Activated CD4-positive, alpha-beta T cell treated with anti-CD3 and anti-CD28 coated beads, Interleukin-2, Interleukin-4, amounts not matched to agents 100 ng/mL and 50 ng/mL, durations not matched to agents 16 hours and 8 hours (primary cell): ENCODE measurements at regions not wholly inside any gene's neighbourhood (a gene's known extent, or its start where the extent isn't known, plus 50 kb on each side); places are given as distances from the start of the nearest gene placed in this dataset.

Experiments
- DNase-seq: peaks from one replicate; pipeline ENCODE4 v3.0.0-alpha.2; 2020; ENCODE audit warnings: low spot score

DNA sequence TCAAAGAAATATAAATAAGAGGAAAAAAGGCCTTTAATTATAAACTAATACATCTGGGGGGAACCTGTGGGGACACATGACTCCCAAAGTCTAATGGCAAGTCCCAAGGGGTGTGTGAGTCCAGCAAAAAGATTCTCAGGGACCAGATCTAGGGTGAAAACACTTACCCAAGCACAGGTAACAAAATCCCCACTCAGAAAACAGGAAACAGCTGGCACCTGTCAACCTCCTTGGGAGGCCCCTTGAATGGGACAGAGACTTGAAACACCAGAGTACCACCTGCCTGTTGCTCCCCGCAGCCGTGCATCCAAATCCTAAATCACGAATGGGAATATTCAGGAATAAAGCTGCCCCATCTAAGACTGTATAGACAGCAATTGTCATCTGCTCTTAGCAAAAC is 461.2 kb upstream of the CDH5 start:
- DNase-seq = no peak

GRCh38 chr16:65896448-65897153 is 469.9 kb upstream of the CDH5 start:
- DNase-seq = no peak

- DNase-seq = no peak
Observed at GRCh38 chr16:65895906-65896305, 470.6 kb upstream of the CDH5 start.

DNA sequence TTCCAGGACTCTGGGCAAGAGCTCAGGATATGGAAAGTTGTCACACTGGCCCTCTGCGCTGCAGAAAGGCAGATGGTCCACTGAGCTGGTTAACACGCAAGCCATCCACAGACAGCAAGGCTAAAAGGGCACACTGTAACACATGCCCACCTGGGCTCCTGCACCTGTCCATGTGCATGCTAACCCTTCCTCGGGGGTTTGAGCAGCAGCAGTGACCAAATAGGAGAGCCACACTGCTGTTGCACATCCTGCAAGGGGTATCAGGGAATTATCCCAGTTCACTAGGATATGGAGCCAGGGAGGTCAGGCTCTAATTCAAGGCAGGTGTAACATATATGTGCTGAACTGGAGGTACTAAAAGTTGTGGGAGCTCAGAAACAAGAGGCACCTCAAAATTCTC is 471.0 kb upstream of the CDH5 start:
- no peak for DNase-seq

DNA sequence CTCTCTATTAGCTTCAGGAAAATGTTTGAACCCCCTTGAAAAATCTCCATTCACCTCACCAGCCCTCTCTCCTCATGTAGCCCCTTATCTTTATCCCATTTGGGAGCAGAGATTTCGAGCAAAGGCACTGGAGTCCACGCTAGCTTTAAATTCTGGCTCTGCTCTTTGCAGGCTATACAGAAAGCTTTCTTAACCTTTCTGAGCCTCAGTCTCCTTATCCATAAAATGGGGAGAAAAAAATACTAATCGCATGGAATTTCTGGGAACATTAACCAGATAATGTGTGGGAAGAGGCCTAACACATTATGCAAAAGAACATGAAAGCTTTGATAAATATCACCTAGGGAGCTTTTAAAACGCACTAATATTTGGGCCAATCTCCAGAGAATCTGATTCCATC is 476.3 kb upstream of the CDH5 start:
- DNase-seq = no peak

DNA sequence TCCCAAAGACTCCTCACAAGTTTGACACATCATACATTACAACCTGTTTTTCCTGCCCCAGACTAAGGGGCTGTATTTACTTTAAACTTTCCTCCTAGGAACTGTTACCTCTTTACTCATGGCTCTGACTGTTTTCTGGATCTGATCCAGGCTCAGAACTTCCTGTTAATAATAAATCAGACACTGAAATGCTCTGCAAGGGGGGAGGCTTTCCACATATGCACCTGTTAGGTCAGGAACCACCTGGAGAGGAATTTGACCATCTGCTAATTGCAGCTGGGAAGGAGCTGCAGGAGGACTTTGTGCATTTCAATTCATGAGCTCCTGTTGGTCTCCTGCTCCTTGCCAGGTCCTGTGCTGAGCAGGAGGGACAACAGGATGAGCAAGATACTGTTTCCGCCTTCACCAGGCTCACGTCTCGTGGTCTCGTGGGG is 476.9 kb upstream of the CDH5 start:
- DNase-seq = no peak

- no peak for DNase-seq
Observed at GRCh38 chr16:65888201-65888600, 478.3 kb upstream of the CDH5 start.

- no peak for DNase-seq
Observed at GRCh38 chr16:65884018-65884417, 482.5 kb upstream of the CDH5 start.

- DNase-seq = no peak
Observed at GRCh38 chr16:65878347-65878746, 488.1 kb upstream of the CDH5 start.

DNA sequence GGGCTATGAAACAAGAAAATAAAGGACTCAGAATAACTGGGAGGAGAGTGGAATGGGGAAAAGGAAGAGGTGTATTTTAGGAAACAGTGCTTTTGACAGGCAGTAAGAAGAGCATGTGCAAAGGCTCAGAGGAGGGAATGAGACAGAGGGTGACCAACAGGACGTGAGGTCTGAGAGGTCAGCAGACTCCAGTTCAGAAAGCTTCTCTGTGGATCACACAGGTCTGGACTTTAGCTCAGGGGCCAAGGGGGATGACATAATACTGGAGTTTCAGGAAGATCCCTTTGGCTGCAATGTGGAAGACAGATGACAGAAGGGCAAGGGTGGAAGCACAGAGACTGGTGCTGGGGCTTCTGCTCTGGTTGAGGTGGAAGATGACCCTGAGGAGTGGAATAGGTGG is 489.9 kb upstream of the CDH5 start:
- no peak for DNase-seq

GRCh38 chr16:65876056-65876408 is 490.5 kb upstream of the CDH5 start:
- DNase-seq = no peak

- DNase-seq = no peak
Observed at GRCh38 chr16:65875381-65876055, 491.0 kb upstream of the CDH5 start.

DNA sequence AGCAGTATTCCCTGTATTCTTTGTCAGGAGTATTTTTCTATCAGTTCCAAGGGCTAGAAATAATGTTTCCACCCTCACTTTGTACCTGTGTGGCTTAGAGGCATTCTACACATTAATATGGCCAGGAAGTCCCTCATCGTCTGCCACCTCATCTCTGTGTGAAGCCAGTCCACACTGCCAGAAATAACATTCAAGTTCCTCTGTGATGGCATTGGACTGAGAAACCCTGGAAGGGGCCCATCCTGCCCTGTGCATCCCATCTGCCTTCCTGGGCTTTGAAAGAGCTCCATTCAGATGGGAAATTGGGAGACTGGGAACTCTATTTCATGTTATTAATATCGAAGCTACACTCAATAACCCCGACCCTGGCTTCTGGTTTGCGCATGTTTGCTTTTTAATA is 497.2 kb upstream of the CDH5 start:
- no peak for DNase-seq

DNA sequence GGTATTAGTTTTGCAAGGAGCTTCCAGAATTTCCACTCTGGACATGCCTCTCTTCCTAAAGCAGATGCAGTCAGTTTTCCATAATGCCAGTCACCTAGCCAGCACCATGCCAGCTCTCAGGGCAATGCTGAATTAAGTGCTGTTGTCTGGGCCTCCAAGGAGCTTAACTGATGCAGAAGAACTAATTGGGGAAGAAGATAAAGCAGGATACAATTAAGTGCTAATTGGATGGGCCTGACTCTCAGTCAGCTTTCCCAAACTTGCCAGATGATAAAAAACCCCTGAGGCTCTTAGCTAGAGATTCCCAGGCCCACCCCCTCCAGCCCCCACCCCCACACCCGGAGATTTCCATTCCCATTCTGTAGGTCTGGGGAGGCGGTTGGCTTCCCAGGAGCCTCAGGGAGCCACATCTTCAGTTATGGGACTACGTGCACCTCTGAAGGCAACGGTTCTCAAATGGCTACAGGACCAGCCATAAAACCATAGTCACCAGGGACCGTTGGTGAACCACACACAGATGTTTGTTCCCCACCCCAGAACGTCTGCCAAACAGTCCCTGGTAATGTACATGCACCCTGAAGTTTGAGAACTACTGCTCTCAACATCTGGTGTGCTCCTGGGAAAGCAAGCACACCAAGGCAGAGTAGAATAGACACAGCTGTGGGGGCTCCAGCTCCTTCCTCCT is 499.1 kb upstream of the CDH5 start:
- DNase-seq = no peak

DNA sequence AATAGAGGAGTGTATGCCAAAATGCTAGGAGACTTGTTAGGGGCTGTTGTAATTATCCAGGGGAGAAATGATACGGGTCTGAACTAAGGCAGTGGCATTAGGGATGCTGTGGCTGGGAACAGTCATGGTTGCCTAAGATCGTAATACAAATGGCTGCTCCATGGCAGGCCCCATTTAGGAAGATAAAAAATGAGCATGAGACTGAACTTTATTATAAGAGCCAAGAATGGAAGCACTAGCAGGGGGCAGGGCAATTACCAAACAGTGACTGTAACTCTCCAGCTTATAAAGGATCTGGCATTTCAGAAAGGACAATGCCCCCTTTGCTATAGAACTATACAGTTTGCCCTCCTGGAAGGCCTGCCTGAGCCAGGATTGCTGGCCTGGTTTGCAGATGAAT is 503.3 kb upstream of the CDH5 start:
- DNase-seq = no peak

DNA sequence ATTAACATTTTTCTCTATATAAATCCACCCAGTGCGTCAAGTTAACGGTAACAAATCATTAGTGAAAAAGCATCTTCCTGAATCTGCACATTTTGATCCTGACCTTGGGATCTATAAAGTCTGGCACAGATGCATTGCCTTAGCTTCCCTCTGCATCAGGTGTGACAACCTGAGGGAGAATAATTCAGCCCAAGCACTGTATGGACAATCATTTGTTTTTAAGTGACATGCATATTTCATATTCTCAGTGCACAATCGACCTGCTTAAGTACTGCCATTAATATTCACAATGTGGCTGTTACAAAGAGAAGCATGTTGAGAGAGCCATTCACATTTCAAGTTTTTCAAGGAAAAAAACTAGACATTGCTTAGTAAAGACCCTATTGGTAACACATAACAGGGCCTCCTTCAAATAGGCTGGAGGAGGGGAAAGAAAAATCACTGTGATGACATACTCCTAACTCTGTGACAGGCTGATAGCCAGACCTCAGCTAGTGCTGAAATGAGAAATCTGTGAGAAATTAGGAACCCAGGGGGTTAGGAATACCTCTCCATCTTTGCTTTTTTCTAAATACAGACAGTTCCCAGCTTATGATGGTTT is 505.3 kb upstream of the CDH5 start:
- no peak for DNase-seq

DNA sequence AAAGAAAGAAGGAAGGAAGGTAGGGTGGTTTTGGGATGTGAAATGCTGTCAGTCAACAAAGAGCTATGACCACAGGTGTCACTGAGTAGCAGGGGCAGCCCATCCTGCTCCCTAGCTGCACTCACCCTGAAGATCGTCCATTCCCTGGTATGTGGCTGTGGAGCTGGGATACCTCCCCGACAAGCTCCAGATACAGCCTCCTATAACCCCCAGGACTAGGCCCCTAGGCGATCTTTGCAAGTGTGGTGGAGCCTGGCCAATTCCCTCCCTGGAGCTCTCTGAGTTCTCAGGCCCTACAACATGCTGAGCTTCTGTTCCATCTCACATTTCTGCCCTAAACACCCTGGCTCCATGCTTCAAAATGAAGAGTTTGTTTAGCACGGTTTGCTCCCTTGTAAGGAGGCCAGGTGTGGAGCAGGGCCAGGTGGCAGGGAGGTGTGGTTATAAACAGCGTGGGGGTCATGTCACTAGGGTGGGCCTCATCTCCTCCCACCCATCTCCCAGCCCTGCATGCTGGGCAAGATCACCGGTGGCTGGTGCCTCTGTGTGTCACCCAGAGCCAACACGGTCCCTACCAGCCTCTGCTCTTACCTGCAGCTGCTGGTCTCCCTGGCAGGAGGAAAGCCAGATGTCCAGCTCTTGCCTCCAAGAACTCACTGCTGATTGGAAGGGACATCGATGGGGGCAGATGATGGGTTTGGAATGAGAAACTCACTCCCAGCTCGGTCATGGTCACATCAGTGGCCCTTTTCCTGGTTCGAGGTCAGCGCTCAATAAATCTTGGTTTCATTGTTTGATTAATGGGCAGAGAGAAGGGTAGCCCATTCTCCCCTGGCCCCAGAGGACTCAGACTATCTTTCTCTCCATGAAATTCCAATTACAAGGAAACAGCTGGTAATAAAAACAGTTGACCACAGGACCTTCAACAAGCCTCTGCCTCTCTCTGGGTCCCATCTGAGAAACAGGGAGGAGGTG is 511.0 kb upstream of the CDH5 start:
- no peak for DNase-seq

GRCh38 chr16:65846210-65846602 is 520.3 kb upstream of the CDH5 start:
- no peak for DNase-seq

DNA sequence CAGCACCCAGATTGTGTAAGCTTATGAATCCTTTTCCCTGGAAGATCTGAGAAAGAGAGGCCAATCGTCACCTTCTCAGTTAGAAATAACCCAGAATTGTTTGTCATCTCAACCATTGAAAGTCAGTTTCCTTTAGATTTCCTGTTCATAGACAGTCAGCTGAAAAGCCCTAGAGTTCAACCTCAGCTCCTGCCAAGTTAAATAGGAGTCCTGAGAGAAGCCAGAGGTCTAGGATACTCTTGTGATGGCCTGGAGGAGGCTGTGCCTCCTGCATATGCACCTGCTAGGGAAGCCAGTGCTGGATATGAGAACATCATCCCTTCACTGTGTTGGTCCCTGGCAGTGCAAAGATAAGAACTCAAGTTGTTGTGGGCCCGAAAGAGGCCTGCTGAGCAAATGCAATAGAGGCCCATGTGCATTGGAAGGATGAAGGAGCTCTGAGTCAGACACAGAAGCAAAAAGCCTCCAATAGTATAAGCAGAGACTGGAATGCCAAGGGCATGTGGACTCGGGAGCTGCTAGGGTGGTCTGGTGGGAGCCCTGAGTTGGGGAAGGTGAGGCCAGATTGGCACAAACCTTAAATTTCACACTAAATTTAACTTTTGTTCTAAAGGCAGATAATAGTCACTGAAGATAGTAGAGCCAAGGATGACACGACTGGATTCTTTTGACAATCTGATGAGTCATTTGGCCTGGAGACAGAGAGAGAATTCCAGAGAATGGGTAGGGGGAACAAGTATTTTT is 520.9 kb upstream of the CDH5 start:
- no peak for DNase-seq

DNA sequence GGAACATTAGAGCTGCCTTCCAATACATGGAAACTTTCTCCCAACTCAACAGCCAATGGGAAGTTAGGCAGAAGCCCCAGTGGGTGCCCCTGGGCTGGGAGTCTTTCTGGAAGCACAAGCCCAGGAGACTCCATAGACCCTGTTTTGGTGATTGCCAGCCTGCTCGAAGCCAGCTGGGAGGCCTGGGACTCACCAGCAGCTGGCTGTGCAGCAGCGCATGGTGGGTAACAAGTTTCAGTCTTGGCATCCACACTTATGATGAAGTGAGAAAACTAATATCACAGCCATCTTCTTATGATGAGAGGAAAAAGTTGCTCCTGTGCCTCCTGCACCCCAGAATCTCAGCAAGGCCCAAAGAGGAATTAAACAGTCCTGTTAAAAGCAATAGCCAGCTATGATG is 522.5 kb upstream of the CDH5 start:
- DNase-seq = no peak

- DNase-seq = no peak
Observed at GRCh38 chr16:65842067-65842466, 524.4 kb upstream of the CDH5 start.
